ENCODE measurements at regions not wholly inside any gene's neighbourhood (a gene's known extent, or its start where the extent isn't known, plus 50 kb on each side); places are given as distances from the start of the nearest gene placed in this dataset.

DNA sequence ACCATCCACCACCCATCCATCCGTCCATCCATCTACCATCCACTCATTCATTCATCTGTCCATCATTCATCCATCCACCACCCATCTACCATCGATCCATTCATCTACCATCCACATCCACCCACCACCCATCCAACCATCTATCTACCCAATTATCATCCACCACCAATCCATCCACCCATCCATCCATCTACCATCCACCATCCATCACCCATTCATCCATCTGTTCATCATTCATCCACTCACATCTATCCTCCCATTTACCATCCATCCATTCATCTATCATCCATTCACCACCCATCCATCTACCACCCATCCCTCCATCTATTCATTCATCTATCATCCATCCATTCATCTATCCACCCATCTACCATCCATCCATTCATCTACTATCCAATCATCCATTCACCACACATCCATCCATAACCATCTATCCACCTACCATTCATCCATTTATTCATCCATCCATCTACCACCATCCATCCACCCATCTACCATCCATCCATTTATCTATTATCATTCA is 188.8 kb downstream of the JCAD start:
- H3K4me3 ChIP-seq (ENCODE audit: control extremely low read depth in 1 of 5, extremely low read depth in 1 of 5, insufficient read depth in 1 of 5, low read depth in 2 of 5, low read length in 4 of 5): no peak overlapping the region
- no peaks in the 10 kb centered on the region for H4K20me1 ChIP-seq (ENCODE audit: control insufficient read depth, insufficient read depth, low read length, poor library complexity, severe bottlenecking)
- no peaks in the 10 kb centered on the region for H3K9me3 ChIP-seq (ENCODE audit: control extremely low read depth in 1 of 3, control insufficient read depth in 2 of 3, insufficient read depth in 1 of 3, low read length in 2 of 3)
- Mint-ChIP-seq H3K27me3 (no peaks in the 10 kb centered on the region), H3K4me3 (no peak overlapping the region), H3K9me3 (ENCODE audit: insufficient read depth) (peaks cover 7% of the 10 kb centered on the region), H3K27ac (no peak overlapping the region), H3K4me1 (no peaks in the 10 kb centered on the region)
- WGBS (ENCODE audit: insufficient coverage): 90% methylated on average over 2 of the region's 2 CpGs
- no peak overlapping the region for H3K27ac ChIP-seq (ENCODE audit: low read length in 2 of 2)
- intact Hi-C loops (cut with micrococcal nuclease): no loop called here
- no peaks in the 10 kb centered on the region for H3K36me3 ChIP-seq (replicated peaks in 1 of 2; ENCODE audit: control extremely low read depth in 1 of 2, control insufficient read depth in 1 of 2, extremely low read depth in 1 of 2, insufficient read depth in 2 of 2, low read length in 1 of 2)
- no peak overlapping the region for H3K9ac ChIP-seq (ENCODE audit: low read length)
- H2AFZ ChIP-seq (ENCODE audit: insufficient read depth, low read depth, low read length, poor library complexity, severe bottlenecking): no peak overlapping the region
- H3K79me2 ChIP-seq (ENCODE audit: control insufficient read depth, insufficient read depth, low read length): no peaks in the 10 kb centered on the region
- no peak overlapping the region for H3K4me2 ChIP-seq (replicated peaks; ENCODE audit: low read depth, low read length, poor library complexity, severe bottlenecking)
- ATAC-seq (ENCODE audit: low read depth) (no peak), DNase-seq (no peak)
- H3K4me1 ChIP-seq (ENCODE audit: control insufficient read depth in 2 of 2, insufficient read depth in 2 of 2, low read length in 2 of 2): no peaks in the 10 kb centered on the region
- TF ChIP-seq EZH2 (IDR thresholded peaks at IDR 0.05; ENCODE audit: borderline replicate concordance, insufficient read depth, low read depth, low read length, poor library complexity, severe bottlenecking): no peak
- TF ChIP-seq, protein P1, sequence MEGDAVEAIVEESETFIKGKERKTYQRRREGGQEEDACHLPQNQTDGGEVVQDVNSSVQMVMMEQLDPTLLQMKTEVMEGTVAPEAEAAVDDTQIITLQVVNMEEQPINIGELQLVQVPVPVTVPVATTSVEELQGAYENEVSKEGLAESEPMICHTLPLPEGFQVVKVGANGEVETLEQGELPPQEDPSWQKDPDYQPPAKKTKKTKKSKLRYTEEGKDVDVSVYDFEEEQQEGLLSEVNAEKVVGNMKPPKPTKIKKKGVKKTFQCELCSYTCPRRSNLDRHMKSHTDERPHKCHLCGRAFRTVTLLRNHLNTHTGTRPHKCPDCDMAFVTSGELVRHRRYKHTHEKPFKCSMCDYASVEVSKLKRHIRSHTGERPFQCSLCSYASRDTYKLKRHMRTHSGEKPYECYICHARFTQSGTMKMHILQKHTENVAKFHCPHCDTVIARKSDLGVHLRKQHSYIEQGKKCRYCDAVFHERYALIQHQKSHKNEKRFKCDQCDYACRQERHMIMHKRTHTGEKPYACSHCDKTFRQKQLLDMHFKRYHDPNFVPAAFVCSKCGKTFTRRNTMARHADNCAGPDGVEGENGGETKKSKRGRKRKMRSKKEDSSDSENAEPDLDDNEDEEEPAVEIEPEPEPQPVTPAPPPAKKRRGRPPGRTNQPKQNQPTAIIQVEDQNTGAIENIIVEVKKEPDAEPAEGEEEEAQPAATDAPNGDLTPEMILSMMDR (IDR thresholded peaks at IDR 0.05): no peak
- ChIA-PET POLR2A (no interaction called here), CTCF (no interaction called here)
- no peaks in the 10 kb centered on the region for H3K27me3 ChIP-seq (replicated peaks in 1 of 4; ENCODE audit: control extremely low read depth in 1 of 4, control insufficient read depth in 3 of 4, insufficient read depth in 4 of 4, low read length in 3 of 4)

DNA sequence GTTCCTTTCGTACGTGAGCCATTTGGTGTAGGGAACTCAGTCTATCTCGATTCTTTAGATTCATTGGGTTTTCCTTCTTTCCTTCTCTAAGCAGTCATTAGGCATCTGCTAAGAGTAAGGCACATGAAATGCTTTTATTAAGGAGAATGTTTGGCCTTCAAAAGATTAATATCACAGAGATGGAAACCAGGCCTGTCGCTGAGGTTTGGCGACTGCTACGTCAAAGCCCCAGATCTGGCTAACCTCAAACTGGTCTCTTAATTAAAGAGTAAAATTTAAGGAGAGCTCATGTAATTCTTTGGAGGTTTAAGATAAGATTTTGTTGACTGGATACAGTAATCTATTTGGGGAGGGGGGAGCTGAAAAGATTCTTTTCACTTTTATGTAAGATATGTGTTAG is 189.8 kb downstream of the JCAD start:
- H3K4me1 Mint-ChIP-seq: no peaks in the 10 kb centered on the region
- H3K27ac Mint-ChIP-seq: no peak overlapping the region
- Histone ChIP-seq H3K79me2 (ENCODE audit: control insufficient read depth, insufficient read depth, low read length) (no peaks in the 10 kb centered on the region), H3K9me3 (ENCODE audit: control extremely low read depth in 1 of 3, control insufficient read depth in 2 of 3, insufficient read depth in 1 of 3, low read length in 2 of 3) (no peaks in the 10 kb centered on the region), H3K4me2 (replicated peaks; ENCODE audit: low read depth, low read length, poor library complexity, severe bottlenecking) (no peak overlapping the region), H2AFZ (ENCODE audit: insufficient read depth, low read depth, low read length, poor library complexity, severe bottlenecking) (no peak overlapping the region), H3K9ac (ENCODE audit: low read length) (no peak overlapping the region), H3K4me3 (ENCODE audit: control extremely low read depth in 1 of 5, extremely low read depth in 1 of 5, insufficient read depth in 1 of 5, low read depth in 2 of 5, low read length in 4 of 5) (no peak overlapping the region), H3K27ac (ENCODE audit: low read length in 2 of 2) (no peak overlapping the region), H3K36me3 (replicated peaks in 1 of 2; ENCODE audit: control extremely low read depth in 1 of 2, control insufficient read depth in 1 of 2, extremely low read depth in 1 of 2, insufficient read depth in 2 of 2, low read length in 1 of 2) (no peaks in the 10 kb centered on the region), H3K27me3 (replicated peaks in 1 of 4; ENCODE audit: control extremely low read depth in 1 of 4, control insufficient read depth in 3 of 4, insufficient read depth in 4 of 4, low read length in 3 of 4) (no peaks in the 10 kb centered on the region), H4K20me1 (ENCODE audit: control insufficient read depth, insufficient read depth, low read length, poor library complexity, severe bottlenecking) (no peaks in the 10 kb centered on the region), H3K4me1 (ENCODE audit: control insufficient read depth in 2 of 2, insufficient read depth in 2 of 2, low read length in 2 of 2) (no peaks in the 10 kb centered on the region)
- POLR2A ChIA-PET: no interaction called here
- CTCF ChIA-PET: no interaction called here
- TF ChIP-seq EZH2 (IDR thresholded peaks at IDR 0.05; ENCODE audit: borderline replicate concordance, insufficient read depth, low read depth, low read length, poor library complexity, severe bottlenecking): no peak
- TF ChIP-seq, protein P1 (IDR thresholded peaks at IDR 0.05): no peak
- intact Hi-C loops (cut with micrococcal nuclease): no loop called here
- no peak for DNase-seq
- ATAC-seq (ENCODE audit: low read depth): no peak
- no peaks in the 10 kb centered on the region for H3K27me3 Mint-ChIP-seq
- H3K9me3 Mint-ChIP-seq (ENCODE audit: insufficient read depth): peaks cover 7% of the 10 kb centered on the region
- 75% methylated on average over 3 of the region's 6 CpGs for WGBS (ENCODE audit: insufficient coverage)
- no peak overlapping the region for H3K4me3 Mint-ChIP-seq

All from B cell (primary cell).